Vagina (tissue), 2 donors: ENCODE measurements at regions not wholly inside any gene's neighbourhood (a gene's known extent, or its start where the extent isn't known, plus 50 kb on each side); places are given as distances from the start of the nearest gene placed in this dataset.

Experiments used
- POLR2A ChIP-seq, 2 donors: fragments of 450-650 bp; IDR thresholded peaks; one replicate each; pipeline ENCODE4 v1.6.1; 2017; ENCODE audit warnings: antibody characterized with exemption in 2 of 2, mild to moderate bottlenecking in 2 of 2, moderate library complexity in 2 of 2
- POLR2AphosphoS5 ChIP-seq, 2 donors: sonication (generic); formaldehyde crosslinking; IDR thresholded peaks; one replicate each; pipeline ENCODE4 v1.9.0; 2017; ENCODE audit warnings: antibody characterized with exemption in 2 of 2, mild to moderate bottlenecking in 2 of 2, low read depth in 1 of 2; ENCODE audit not compliant: insufficient read depth in 1 of 2
- TF ChIP-seq, protein P1 (sequence below), 3 experiments: fragments of 450-650 bp in 2 of 3; fragments of 200-600 bp in 1 of 3; sonication (generic) in 1 of 3; IDR thresholded peaks; one replicate each; pipeline ENCODE4 v1.5.1; 2017 to 2019; ENCODE audit warnings: antibody characterized with exemption in 3 of 3, mild to moderate bottlenecking in 2 of 3, moderate library complexity in 2 of 3

GRCh38 chr7:24500599-24500998, 72.7 kb upstream of the PALS2 start:
- TF ChIP-seq, protein P1, sequence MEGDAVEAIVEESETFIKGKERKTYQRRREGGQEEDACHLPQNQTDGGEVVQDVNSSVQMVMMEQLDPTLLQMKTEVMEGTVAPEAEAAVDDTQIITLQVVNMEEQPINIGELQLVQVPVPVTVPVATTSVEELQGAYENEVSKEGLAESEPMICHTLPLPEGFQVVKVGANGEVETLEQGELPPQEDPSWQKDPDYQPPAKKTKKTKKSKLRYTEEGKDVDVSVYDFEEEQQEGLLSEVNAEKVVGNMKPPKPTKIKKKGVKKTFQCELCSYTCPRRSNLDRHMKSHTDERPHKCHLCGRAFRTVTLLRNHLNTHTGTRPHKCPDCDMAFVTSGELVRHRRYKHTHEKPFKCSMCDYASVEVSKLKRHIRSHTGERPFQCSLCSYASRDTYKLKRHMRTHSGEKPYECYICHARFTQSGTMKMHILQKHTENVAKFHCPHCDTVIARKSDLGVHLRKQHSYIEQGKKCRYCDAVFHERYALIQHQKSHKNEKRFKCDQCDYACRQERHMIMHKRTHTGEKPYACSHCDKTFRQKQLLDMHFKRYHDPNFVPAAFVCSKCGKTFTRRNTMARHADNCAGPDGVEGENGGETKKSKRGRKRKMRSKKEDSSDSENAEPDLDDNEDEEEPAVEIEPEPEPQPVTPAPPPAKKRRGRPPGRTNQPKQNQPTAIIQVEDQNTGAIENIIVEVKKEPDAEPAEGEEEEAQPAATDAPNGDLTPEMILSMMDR (IDR thresholded peaks at IDR 0.05), result no peak
- TF ChIP-seq POLR2A (IDR thresholded peaks at IDR 0.05), result no peak
- no peak for TF ChIP-seq POLR2AphosphoS5 (IDR thresholded peaks at IDR 0.05; ENCODE audit: insufficient read depth in 1 of 2, low read depth in 1 of 2)
